ENCODE measurements at regions not wholly inside any gene's neighbourhood (a gene's known extent, or its start where the extent isn't known, plus 50 kb on each side); places are given as distances from the start of the nearest gene placed in this dataset.

GRCh38 chr18:54076166-54076565, 148.3 kb downstream of the MBD2 start:
- Histone ChIP-seq H3K79me1 (ENCODE audit: low read length) (no peaks in the 10 kb centered on the region), H3K9ac (ENCODE audit: low read length) (no peak overlapping the region), H4K91ac (ENCODE audit: low read depth, low read length) (no peak overlapping the region), H3K4me1 (ENCODE audit: control insufficient read depth in 1 of 2, insufficient read depth in 2 of 2, low read length in 2 of 2) (no peaks in the 10 kb centered on the region), H3K9me3 (ENCODE audit: insufficient read depth, low read depth, low read length) (no peaks in the 10 kb centered on the region), H3K18ac (ENCODE audit: low read length) (no peak overlapping the region), H3K36me3 (ENCODE audit: control insufficient read depth in 1 of 2, insufficient read depth in 2 of 2, low read length in 2 of 2) (no peaks in the 10 kb centered on the region), H2BK120ac (ENCODE audit: insufficient read depth, low read length, poor library complexity) (no peak overlapping the region), H3K23ac (ENCODE audit: low read length) (no peak overlapping the region), H2BK12ac (ENCODE audit: low read length) (no peak overlapping the region), H3K4me2 (ENCODE audit: low read length) (no peak overlapping the region), H2AK5ac (ENCODE audit: low read length) (no peak overlapping the region), H2BK5ac (ENCODE audit: low read depth, low read length, poor library complexity) (no peak overlapping the region), H3K27me3 (ENCODE audit: insufficient read depth, low read length) (no peaks in the 10 kb centered on the region), H4K8ac (ENCODE audit: low read depth, low read length) (no peak overlapping the region), H3K4me3 (ENCODE audit: low read depth, low read length) (no peak overlapping the region), H4K12ac (ENCODE audit: low read depth, low read length) (no peak overlapping the region), H3K4ac (ENCODE audit: low read depth, low read length) (no peak overlapping the region), H3K27ac (ENCODE audit: low read depth, low read length) (no peak overlapping the region), H3K79me2 (ENCODE audit: control insufficient read depth, insufficient read depth, low read length, poor library complexity) (no peaks in the 10 kb centered on the region), H2AFZ (ENCODE audit: insufficient read depth, low read length, poor library complexity) (no peak overlapping the region), H3K14ac (ENCODE audit: low read length) (no peak overlapping the region)
- DNase-seq = no peak
- no CpG with 5 or more reads among the region's 1 CpG for WGBS (ENCODE audit: extremely low coverage, insufficient coverage, insufficient read length)

GRCh38 chr18:54075689-54076088, 148.8 kb downstream of the MBD2 start:
- no CpG with 5 or more reads among the region's 3 CpGs for WGBS (ENCODE audit: extremely low coverage, insufficient coverage, insufficient read length)
- no peak overlapping the region for H2AK5ac ChIP-seq (ENCODE audit: low read length)
- H2BK12ac ChIP-seq (ENCODE audit: low read length) = no peak overlapping the region
- no peak overlapping the region for H2AFZ ChIP-seq (ENCODE audit: insufficient read depth, low read length, poor library complexity)
- H3K9ac ChIP-seq (ENCODE audit: low read length) = no peak overlapping the region
- H3K18ac ChIP-seq (ENCODE audit: low read length) = no peak overlapping the region
- no peaks in the 10 kb centered on the region for H3K79me1 ChIP-seq (ENCODE audit: low read length)
- H3K27me3 ChIP-seq (ENCODE audit: insufficient read depth, low read length) = no peaks in the 10 kb centered on the region
- no peak overlapping the region for H3K14ac ChIP-seq (ENCODE audit: low read length)
- H4K12ac ChIP-seq (ENCODE audit: low read depth, low read length) = no peak overlapping the region
- H3K23ac ChIP-seq (ENCODE audit: low read length) = no peak overlapping the region
- no peaks in the 10 kb centered on the region for H3K79me2 ChIP-seq (ENCODE audit: control insufficient read depth, insufficient read depth, low read length, poor library complexity)
- DNase-seq = peak; percentile 3 to 37
- no peaks in the 10 kb centered on the region for H3K36me3 ChIP-seq (ENCODE audit: control insufficient read depth in 1 of 2, insufficient read depth in 2 of 2, low read length in 2 of 2)
- no peak overlapping the region for H3K27ac ChIP-seq (ENCODE audit: low read depth, low read length)
- no peak overlapping the region for H3K4me3 ChIP-seq (ENCODE audit: low read depth, low read length)
- no peak overlapping the region for H4K91ac ChIP-seq (ENCODE audit: low read depth, low read length)
- no peaks in the 10 kb centered on the region for H3K9me3 ChIP-seq (ENCODE audit: insufficient read depth, low read depth, low read length)
- H2BK5ac ChIP-seq (ENCODE audit: low read depth, low read length, poor library complexity) = no peak overlapping the region
- H4K8ac ChIP-seq (ENCODE audit: low read depth, low read length) = no peak overlapping the region
- H3K4ac ChIP-seq (ENCODE audit: low read depth, low read length) = no peak overlapping the region
- H2BK120ac ChIP-seq (ENCODE audit: insufficient read depth, low read length, poor library complexity) = no peak overlapping the region
- H3K4me2 ChIP-seq (ENCODE audit: low read length) = no peak overlapping the region
- no peaks in the 10 kb centered on the region for H3K4me1 ChIP-seq (ENCODE audit: control insufficient read depth in 1 of 2, insufficient read depth in 2 of 2, low read length in 2 of 2)

- no peak overlapping the region for H2BK120ac ChIP-seq (ENCODE audit: insufficient read depth, low read length, poor library complexity)
- no peaks in the 10 kb centered on the region for H3K79me2 ChIP-seq (ENCODE audit: control insufficient read depth, insufficient read depth, low read length, poor library complexity)
- no peak overlapping the region for H3K4me2 ChIP-seq (ENCODE audit: low read length)
- H3K36me3 ChIP-seq (ENCODE audit: control insufficient read depth in 1 of 2, insufficient read depth in 2 of 2, low read length in 2 of 2) = no peaks in the 10 kb centered on the region
- WGBS (ENCODE audit: extremely low coverage, insufficient coverage, insufficient read length) = no CpG with 5 or more reads among the region's 1 CpG
- H4K91ac ChIP-seq (ENCODE audit: low read depth, low read length) = no peak overlapping the region
- no peak overlapping the region for H3K23ac ChIP-seq (ENCODE audit: low read length)
- H3K9me3 ChIP-seq (ENCODE audit: insufficient read depth, low read depth, low read length) = no peaks in the 10 kb centered on the region
- H3K4me3 ChIP-seq (ENCODE audit: low read depth, low read length) = no peak overlapping the region
- H2AK5ac ChIP-seq (ENCODE audit: low read length) = no peak overlapping the region
- H4K8ac ChIP-seq (ENCODE audit: low read depth, low read length) = no peak overlapping the region
- no peak overlapping the region for H3K18ac ChIP-seq (ENCODE audit: low read length)
- DNase-seq = no peak
- no peak overlapping the region for H2BK12ac ChIP-seq (ENCODE audit: low read length)
- H3K9ac ChIP-seq (ENCODE audit: low read length) = no peak overlapping the region
- H2BK5ac ChIP-seq (ENCODE audit: low read depth, low read length, poor library complexity) = no peak overlapping the region
- no peak overlapping the region for H3K14ac ChIP-seq (ENCODE audit: low read length)
- no peak overlapping the region for H2AFZ ChIP-seq (ENCODE audit: insufficient read depth, low read length, poor library complexity)
- no peak overlapping the region for H3K27ac ChIP-seq (ENCODE audit: low read depth, low read length)
- no peaks in the 10 kb centered on the region for H3K79me1 ChIP-seq (ENCODE audit: low read length)
- H3K27me3 ChIP-seq (ENCODE audit: insufficient read depth, low read length) = no peaks in the 10 kb centered on the region
- H3K4ac ChIP-seq (ENCODE audit: low read depth, low read length) = no peak overlapping the region
- H4K12ac ChIP-seq (ENCODE audit: low read depth, low read length) = no peak overlapping the region
- no peaks in the 10 kb centered on the region for H3K4me1 ChIP-seq (ENCODE audit: control insufficient read depth in 1 of 2, insufficient read depth in 2 of 2, low read length in 2 of 2)
Observed at GRCh38 chr18:54069729-54070128, 154.7 kb downstream of the MBD2 start.

- H3K79me2 ChIP-seq (ENCODE audit: control insufficient read depth, insufficient read depth, low read length, poor library complexity) = no peaks in the 10 kb centered on the region
- H2BK120ac ChIP-seq (ENCODE audit: insufficient read depth, low read length, poor library complexity) = no peak overlapping the region
- no peak for DNase-seq
- H3K14ac ChIP-seq (ENCODE audit: low read length) = no peak overlapping the region
- no peak overlapping the region for H2AFZ ChIP-seq (ENCODE audit: insufficient read depth, low read length, poor library complexity)
- H3K4me1 ChIP-seq (ENCODE audit: control insufficient read depth in 1 of 2, insufficient read depth in 2 of 2, low read length in 2 of 2) = no peaks in the 10 kb centered on the region
- no peak overlapping the region for H2BK12ac ChIP-seq (ENCODE audit: low read length)
- H3K18ac ChIP-seq (ENCODE audit: low read length) = no peak overlapping the region
- no peak overlapping the region for H2BK5ac ChIP-seq (ENCODE audit: low read depth, low read length, poor library complexity)
- H4K8ac ChIP-seq (ENCODE audit: low read depth, low read length) = no peak overlapping the region
- H4K91ac ChIP-seq (ENCODE audit: low read depth, low read length) = no peak overlapping the region
- H3K79me1 ChIP-seq (ENCODE audit: low read length) = no peaks in the 10 kb centered on the region
- no CpG with 5 or more reads among the region's 3 CpGs for WGBS (ENCODE audit: extremely low coverage, insufficient coverage, insufficient read length)
- no peak overlapping the region for H3K27ac ChIP-seq (ENCODE audit: low read depth, low read length)
- no peaks in the 10 kb centered on the region for H3K9me3 ChIP-seq (ENCODE audit: insufficient read depth, low read depth, low read length)
- no peaks in the 10 kb centered on the region for H3K36me3 ChIP-seq (ENCODE audit: control insufficient read depth in 1 of 2, insufficient read depth in 2 of 2, low read length in 2 of 2)
- no peaks in the 10 kb centered on the region for H3K27me3 ChIP-seq (ENCODE audit: insufficient read depth, low read length)
- no peak overlapping the region for H3K4me3 ChIP-seq (ENCODE audit: low read depth, low read length)
- no peak overlapping the region for H3K23ac ChIP-seq (ENCODE audit: low read length)
- H3K4ac ChIP-seq (ENCODE audit: low read depth, low read length) = no peak overlapping the region
- H3K9ac ChIP-seq (ENCODE audit: low read length) = no peak overlapping the region
- no peak overlapping the region for H4K12ac ChIP-seq (ENCODE audit: low read depth, low read length)
- H3K4me2 ChIP-seq (ENCODE audit: low read length) = no peak overlapping the region
- H2AK5ac ChIP-seq (ENCODE audit: low read length) = no peak overlapping the region
Observed at GRCh38 chr18:54060343-54061005, 164.0 kb downstream of the MBD2 start.
